HG02623 (cell line): ENCODE measurements at regions not wholly inside any gene's neighbourhood (a gene's known extent, or its start where the extent isn't known, plus 50 kb on each side); places are given as distances from the start of the nearest gene placed in this dataset.

ENCODE experiments used
- ATAC-seq: cut with Tn5 transposase; IDR thresholded peaks from one replicate; pipeline ENCODE4 v1.9.1; 2021; ENCODE audit warnings: moderate library complexity; ENCODE audit not compliant: unreplicated experiment

GRCh38 chr2:58671675-58672074 is 430.6 kb upstream of the FANCL start:
- no peak for ATAC-seq

- ATAC-seq, result no peak
Measured at GRCh38 chr2:58669998-58670397, 428.9 kb upstream of the FANCL start.

- no peak for ATAC-seq
Measured at GRCh38 chr2:58667137-58667774, 426.1 kb upstream of the FANCL start.

- ATAC-seq, result no peak
Measured at GRCh38 chr2:58666323-58666970, 425.3 kb upstream of the FANCL start.

GRCh38 chr2:58665154-58665553 is 424.0 kb upstream of the FANCL start:
- ATAC-seq, result no peak

GRCh38 chr2:58664523-58665151 is 423.5 kb upstream of the FANCL start:
- ATAC-seq, result no peak

- no peak for ATAC-seq
Measured at GRCh38 chr2:58660046-58660445, 418.9 kb upstream of the FANCL start.

- no peak for ATAC-seq
Measured at GRCh38 chr2:58655152-58655551, 414.0 kb upstream of the FANCL start.

- ATAC-seq, result no peak
Measured at GRCh38 chr2:58651930-58652329, 410.8 kb upstream of the FANCL start.

GRCh38 chr2:58650781-58651180 is 409.7 kb upstream of the FANCL start:
- no peak for ATAC-seq

GRCh38 chr2:58649756-58650155 is 408.6 kb upstream of the FANCL start:
- ATAC-seq, result no peak

- ATAC-seq, result no peak
Measured at GRCh38 chr2:58645017-58645416, 403.9 kb upstream of the FANCL start.

- ATAC-seq, result no peak
Measured at GRCh38 chr2:58644451-58644850, 403.3 kb upstream of the FANCL start.

- no peak for ATAC-seq
Measured at GRCh38 chr2:58641001-58641400, 399.9 kb upstream of the FANCL start.

- ATAC-seq, result no peak
Measured at GRCh38 chr2:58640042-58640441, 398.9 kb upstream of the FANCL start.

GRCh38 chr2:58638256-58638805 is 397.2 kb upstream of the FANCL start:
- ATAC-seq, result no peak

- ATAC-seq, result no peak
Measured at GRCh38 chr2:58636872-58637271, 395.7 kb upstream of the FANCL start.

- ATAC-seq, result no peak
Measured at GRCh38 chr2:58635801-58636375, 394.8 kb upstream of the FANCL start.

GRCh38 chr2:58634653-58635370 is 393.7 kb upstream of the FANCL start:
- no peak for ATAC-seq

- no peak for ATAC-seq
Measured at GRCh38 chr2:58633613-58634365, 392.7 kb upstream of the FANCL start.
